ENCODE measurements at regions not wholly inside any gene's neighbourhood (a gene's known extent, or its start where the extent isn't known, plus 50 kb on each side); places are given as distances from the start of the nearest gene placed in this dataset.

- no peak for DNase-seq (ENCODE audit: low read depth in 4 of 4, low spot score in 3 of 4)
These were observed 50.9 kb upstream of the NLK start for GRCh38 chr17:27991462-27991993.
